ENCODE measurements at regions not wholly inside any gene's neighbourhood (a gene's known extent, or its start where the extent isn't known, plus 50 kb on each side); places are given as distances from the start of the nearest gene placed in this dataset.

DNA sequence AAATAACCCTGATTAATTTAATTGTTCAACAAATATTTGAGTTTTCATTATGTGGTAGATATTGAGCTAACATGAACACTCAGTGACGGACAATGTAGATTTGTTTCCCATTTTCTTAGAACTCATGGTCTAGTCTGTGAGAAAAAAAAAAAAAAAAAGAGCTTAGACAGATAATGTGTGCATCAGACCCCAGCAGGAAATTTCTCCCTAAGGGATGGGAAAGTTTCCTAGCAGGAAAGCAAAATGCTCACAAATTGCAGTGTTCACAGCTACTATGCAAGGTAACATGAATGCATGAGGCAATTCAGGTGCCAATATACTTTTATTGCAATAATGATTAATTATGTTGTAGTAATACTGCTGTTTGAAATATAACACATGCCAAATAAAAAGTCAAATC lies 843.2 kb upstream of the SLIT2 start:
- TF ChIP-seq POLR2AphosphoS5 (IDR thresholded peaks at IDR 0.05) (no peak), POLR2A (IDR thresholded peaks at IDR 0.05) (no peak)
